Amniotic stem cell (primary cell): ENCODE measurements at regions not wholly inside any gene's neighbourhood (a gene's known extent, or its start where the extent isn't known, plus 50 kb on each side); places are given as distances from the start of the nearest gene placed in this dataset.
"Not testable (repeated sequence)": the region's sequence is repeated elsewhere in the genome, so short reads cannot be mapped to it uniquely, and the experiment has no call there.

ENCODE experiments used
- DNase-seq: peaks from one replicate; lab custom pipeline; 2025; lab: John Stamatoyannopoulos, UW

DNA sequence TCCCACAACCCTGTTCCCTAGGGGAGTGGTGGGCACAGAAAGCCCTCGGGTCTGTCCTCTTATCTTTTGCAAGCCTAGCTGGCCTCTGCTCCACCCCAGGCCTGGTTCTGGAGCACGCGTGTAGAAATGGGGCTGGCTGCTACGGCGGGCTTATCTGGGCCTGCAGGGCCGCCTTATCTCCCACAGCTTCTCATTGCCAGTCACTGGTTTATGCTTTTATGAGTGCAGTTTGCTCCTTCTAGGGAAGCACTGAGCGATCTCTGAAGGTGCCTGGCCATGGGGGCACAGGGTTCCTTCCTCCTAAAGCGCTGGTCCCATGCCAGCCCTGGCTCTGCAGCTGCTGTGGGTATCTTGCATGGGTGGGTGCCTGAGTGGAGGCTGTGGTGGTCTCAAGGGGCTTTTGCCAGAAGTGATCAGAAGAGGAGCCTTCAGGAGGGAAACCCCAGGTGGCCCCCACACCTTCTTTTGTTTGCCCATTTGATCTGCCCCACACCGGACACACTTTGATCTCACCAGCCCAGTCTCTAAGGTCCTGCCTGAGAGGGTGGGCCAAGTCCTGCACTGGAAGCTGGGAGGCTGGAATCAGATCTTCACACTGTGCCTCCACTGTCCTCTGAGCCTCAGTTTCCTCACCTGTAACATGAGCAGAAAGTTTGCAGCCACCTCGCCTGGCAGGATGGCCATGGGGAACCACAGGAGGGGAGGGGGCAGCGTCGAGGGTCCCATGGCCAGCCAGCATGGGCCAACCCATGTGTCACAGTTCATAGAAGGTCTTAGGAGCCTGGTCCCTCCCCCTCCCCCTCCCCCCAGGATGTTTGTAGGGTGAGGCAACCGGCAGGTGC lies 86.6 kb upstream of the FGF3 start:
- DNase-seq: no peak

DNA sequence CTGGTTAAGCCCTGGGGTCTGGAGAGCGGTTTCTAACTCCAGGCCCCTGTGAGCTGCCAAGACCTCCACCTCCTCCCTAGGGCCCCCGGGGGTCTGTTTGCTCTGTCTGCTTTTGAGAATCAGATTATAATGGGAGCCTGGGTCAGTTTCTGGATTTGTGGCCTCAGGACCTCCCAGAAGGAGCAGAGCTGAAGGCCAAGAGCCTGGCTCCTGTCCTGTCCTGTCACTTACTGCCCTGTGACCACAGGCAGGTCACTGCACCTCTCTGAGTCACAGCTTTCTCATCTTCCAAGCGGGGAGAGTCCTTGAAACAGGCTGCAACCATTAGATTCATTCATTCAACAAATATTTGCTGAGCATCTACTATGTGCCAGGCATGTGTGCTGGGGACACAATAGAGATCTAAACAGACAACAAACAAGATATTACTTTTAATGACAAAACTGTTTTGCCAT lies 87.3 kb upstream of the FGF3 start:
- DNase-seq: no peak

DNA sequence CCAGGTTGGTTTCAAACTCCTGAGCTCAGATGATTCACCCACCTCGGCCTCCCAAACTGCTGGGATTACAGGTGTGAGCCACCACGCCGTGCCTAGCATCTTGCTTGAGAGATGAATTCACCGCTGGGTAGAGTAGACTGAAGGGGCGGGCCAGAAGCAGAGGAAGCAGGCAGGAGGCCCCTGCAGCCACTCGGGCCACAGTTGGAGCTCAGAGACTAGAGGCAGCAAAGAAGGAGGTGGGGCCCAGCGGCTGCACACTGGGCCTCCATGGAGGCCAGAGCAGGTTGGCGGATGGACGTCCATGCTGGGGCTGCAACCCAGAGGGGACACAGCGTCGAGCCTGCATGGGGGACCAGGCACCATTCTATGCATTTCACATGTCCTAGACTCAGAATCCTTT lies 88.4 kb upstream of the FGF3 start:
- no peak for DNase-seq

- DNase-seq: no peak
These were observed 89.5 kb upstream of the FGF3 start for GRCh38 chr11:69908511-69909220.

- DNase-seq: no peak
These were observed 90.6 kb upstream of the FGF3 start for GRCh38 chr11:69909561-69910518.

DNA sequence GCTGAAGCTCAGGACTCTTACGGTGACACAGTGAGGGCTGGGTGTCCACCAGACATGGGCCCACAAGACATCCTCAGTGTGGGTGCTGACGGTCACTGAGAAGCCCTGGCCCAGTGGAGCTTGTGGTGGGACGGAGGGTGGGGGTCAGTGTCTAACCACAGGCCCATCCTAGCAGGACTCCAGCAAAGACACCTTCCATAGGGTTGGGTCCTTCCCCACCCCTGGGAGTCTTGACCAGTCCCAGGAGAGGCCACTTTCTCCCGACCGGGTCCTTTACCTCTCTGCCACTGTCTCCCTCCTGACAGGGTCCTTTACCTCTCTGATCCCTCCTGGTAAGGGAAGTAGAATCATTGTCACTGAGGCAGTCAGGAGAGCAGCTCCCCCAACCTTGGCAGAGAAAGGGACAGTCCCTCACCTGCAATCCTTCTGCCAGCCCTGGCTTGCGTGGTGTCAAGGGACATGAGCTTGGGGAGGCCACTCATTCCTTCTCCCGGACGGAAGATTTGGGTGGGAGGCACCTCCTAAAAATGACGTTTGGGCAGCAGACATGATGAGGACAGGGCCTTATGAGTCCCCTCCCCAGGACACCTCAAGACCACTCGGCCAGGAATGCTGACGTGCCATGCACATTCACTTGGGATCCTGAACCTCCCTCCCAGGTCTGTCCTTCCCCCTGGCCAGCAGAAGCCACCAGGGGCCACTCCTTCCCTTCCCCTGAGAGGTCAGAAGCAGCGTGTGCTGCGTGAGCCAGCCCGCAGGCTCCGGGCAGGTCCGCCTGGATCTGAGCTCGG lies 91.5 kb upstream of the FGF3 start:
- DNase-seq: no peak

GRCh38 chr11:69911310-69912160 lies 92.3 kb upstream of the FGF3 start:
- no peak for DNase-seq

- DNase-seq: no peak
These were observed 93.1 kb upstream of the FGF3 start for GRCh38 chr11:69912161-69912910.

DNA sequence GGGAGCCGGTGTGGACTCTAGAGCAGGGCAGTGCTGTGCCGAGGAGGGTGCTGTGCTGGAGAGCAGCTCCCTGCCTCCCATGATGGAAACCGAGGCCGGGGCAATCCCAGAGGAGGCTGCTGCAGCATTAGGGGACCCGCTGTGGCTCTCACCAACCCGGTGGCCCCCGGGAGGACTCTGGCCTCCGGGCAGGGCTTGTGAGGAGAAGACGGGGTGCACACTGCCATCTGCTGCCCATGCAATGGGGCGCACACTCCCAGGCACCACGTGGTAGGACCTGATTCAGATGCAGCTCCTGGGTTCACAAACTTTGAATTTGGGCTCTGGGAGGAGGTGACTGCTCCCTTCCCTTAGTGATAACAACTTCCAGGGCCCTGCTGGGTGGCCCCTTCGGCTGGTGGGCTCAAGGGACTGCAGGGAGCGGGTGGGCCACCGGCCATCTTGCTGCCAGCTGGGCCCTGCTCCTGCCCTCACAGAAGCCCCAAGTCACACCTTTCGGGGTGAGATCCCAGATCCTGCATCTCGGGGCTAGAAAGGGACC lies 93.8 kb upstream of the FGF3 start:
- DNase-seq: no peak

DNA sequence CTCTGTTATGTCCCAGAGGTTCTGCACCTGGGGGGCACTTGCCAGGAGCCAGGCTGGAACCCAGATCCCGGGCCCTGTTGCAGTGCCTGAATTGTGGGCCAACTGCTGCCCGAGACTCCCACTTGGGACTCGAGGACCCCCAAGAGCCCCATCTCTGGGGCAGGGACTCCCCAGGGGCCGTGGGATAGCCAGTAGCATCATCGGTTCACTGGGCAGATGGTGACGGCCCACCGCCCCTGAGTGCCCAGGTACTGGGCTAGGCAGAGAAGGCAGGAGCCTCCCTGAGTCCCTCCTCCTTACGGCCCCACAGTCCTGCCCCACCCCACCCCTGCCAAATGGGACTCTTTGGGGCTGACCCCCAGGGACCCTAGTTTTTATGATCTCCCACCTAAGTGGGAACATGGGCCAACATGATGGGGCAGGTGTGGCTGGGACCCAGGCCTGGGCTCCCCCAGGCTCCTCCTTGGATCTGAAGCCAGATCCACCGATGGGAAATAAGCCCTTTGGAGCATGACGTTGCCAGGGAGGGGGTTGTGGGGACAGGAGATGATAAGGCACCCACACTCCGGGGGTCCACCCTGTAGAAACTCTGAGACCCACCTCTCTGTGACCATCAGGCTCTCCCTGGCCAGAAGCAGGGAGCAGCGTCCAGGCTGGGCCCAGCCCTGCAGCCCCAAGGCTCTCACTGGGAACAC lies 94.5 kb upstream of the FGF3 start:
- no peak for DNase-seq

GRCh38 chr11:69914286-69915150 lies 95.3 kb upstream of the FGF3 start:
- no peak for DNase-seq

DNA sequence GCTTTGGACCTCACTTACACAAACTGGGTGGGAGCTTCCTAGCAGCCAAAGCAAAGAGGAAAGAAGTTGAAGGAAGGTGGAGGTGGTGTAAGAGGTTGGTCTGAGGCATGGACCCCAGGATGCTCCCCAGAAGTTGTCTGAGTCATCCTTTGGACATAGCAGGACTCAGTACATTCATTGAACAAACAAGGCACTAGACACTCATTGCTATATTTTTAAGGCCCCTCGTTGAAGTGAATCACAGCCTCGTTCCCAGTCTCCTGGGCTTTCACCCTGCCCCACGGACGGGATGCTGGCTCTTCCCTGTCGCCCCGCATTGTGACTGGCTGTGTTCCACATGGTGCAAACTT lies 95.9 kb upstream of the FGF3 start:
- DNase-seq: no peak

DNA sequence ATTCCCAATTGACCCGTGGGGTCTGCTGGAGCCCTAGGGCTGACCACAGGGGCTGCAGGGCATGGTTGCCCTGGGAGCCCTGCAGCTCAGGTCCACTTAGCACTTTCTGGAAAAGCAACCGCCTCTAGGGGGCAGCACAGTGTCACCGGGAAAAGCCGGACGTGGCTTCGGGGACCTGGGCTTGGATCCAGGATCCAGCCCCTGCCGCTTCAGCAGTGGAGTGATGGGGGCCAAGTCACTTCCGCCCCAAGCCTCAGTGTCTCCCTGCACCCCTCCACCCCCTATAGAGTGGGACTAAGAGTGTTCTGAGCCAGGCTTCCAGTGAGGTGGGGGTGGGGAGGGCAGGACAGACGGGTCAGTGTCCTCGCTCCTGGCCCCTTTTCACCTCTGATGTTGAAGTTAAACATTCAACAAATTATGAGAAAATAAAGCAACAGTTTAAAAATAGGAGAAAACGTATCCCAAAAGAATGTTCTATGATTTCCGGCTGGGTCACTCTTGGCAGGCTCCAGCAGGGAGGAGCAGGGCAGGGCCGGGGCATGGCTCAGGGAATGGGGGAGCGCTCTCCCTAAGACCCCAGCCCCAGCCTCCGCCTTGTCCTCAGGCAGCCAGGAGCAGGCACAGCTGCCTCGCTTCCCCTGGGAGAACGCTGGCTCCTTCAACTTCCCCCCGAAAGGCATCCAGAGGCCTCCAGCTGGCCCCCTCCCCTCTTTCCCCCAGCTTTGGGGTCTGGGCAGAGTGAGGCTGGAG lies 96.5 kb upstream of the FGF3 start:
- peak; percentile 49 for DNase-seq

DNA sequence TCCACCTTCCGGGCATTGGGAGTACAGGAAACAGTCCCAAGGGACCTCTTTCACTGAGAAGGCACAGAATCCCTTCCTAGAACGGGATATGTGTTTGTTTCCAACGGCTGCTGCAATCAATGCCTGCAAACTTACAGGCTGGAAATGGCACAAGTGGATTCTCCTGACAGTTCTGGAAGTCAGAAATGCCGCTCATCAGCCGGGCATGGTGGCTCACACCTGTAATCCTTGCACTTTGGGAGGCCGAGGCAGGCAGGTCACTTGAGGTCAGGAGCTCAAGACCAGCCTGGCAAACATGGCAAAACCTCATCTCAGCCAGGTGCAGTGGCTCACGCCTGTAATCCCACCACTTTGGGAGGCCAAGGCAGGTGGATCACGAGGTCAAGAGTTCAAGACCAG lies 97.0 kb upstream of the FGF3 start:
- not testable (repeated sequence) for DNase-seq

DNA sequence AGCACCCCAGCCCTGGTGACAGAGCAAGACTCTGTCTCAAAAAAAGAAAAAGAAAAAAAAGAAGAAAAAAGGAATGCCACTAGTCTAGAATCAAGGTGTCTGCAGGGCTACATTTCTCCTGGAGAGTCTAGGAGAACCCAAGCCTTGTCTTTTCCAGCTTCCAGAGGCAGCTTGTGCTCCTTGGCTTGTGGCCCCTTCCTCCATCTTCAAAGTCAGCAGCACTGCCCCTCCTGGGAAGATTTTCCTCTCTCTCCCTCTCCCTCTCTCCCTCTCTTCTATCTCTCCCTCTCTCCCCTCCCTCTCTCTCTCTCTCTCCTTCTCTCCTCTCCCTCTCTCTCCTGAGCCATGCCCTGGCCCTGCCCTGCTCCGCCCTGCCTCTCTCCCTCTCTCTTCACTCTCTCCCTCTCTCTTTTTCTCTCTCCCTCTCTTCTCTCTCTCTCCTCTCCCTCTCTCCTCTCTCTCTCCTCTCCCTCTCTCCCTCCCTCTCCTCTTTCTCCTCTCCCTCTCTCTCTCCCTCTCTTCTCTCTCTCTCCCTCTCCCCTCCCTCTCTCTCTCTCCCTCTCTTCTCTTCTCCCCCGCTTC lies 97.7 kb upstream of the FGF3 start:
- DNase-seq: no peak

GRCh38 chr11:69917529-69917928 lies 98.3 kb upstream of the FGF3 start:
- DNase-seq: no peak
